ENCODE measurements at regions not wholly inside any gene's neighbourhood (a gene's known extent, or its start where the extent isn't known, plus 50 kb on each side); places are given as distances from the start of the nearest gene placed in this dataset.
A peak's percentile ranks its signal among the peaks of the same experiment; 100 is the strongest.

DNA sequence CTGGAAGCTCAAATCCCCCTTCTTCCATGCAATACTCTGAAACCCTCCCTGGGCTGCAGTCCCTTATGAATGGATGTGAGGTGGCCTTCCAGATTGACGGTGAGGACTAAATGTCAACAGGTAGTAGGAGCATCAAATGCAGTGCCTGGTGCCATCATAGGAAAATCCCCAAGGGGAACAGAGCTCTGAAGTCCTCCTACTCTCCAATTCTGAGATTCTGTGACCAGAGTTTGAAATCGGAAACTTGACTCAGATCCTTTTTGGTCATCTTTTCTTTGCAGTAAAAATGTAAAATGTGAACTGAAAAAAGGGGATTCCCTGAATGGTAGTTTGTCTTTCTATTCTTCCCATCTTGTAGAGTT, 68.8 kb upstream of the TJP1 start:
- Histone ChIP-seq H3K4me1 (ENCODE audit: insufficient read depth, poor library complexity, severe bottlenecking) (no peaks in the 10 kb centered on the region), H3K36me3 (ENCODE audit: low read depth) (no peaks in the 10 kb centered on the region), H3K4me3 (ENCODE audit: severe bottlenecking) (no peak overlapping the region), H3K27me3 (ENCODE audit: insufficient read depth, poor library complexity, severe bottlenecking) (no peaks in the 10 kb centered on the region), H3K27ac (ENCODE audit: poor library complexity, severe bottlenecking) (no peak overlapping the region), H3K9me3 (ENCODE audit: severe bottlenecking) (no peaks in the 10 kb centered on the region)
- ATAC-seq (ENCODE audit: low read depth) (no peak), DNase-seq (ENCODE audit: low spot score) (no peak)
- TF ChIP-seq, protein P1, sequence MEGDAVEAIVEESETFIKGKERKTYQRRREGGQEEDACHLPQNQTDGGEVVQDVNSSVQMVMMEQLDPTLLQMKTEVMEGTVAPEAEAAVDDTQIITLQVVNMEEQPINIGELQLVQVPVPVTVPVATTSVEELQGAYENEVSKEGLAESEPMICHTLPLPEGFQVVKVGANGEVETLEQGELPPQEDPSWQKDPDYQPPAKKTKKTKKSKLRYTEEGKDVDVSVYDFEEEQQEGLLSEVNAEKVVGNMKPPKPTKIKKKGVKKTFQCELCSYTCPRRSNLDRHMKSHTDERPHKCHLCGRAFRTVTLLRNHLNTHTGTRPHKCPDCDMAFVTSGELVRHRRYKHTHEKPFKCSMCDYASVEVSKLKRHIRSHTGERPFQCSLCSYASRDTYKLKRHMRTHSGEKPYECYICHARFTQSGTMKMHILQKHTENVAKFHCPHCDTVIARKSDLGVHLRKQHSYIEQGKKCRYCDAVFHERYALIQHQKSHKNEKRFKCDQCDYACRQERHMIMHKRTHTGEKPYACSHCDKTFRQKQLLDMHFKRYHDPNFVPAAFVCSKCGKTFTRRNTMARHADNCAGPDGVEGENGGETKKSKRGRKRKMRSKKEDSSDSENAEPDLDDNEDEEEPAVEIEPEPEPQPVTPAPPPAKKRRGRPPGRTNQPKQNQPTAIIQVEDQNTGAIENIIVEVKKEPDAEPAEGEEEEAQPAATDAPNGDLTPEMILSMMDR (IDR thresholded peaks at IDR 0.05; ENCODE audit: poor library complexity, severe bottlenecking), result no peak

- Histone ChIP-seq H3K4me3 (ENCODE audit: severe bottlenecking) (no peak overlapping the region), H3K27ac (ENCODE audit: poor library complexity, severe bottlenecking) (no peak overlapping the region), H3K36me3 (ENCODE audit: low read depth) (no peaks in the 10 kb centered on the region), H3K4me1 (ENCODE audit: insufficient read depth, poor library complexity, severe bottlenecking) (no peaks in the 10 kb centered on the region), H3K9me3 (ENCODE audit: severe bottlenecking) (no peaks in the 10 kb centered on the region), H3K27me3 (ENCODE audit: insufficient read depth, poor library complexity, severe bottlenecking) (no peaks in the 10 kb centered on the region)
- ATAC-seq (ENCODE audit: low read depth), result no peak
- TF ChIP-seq, protein P1 (IDR thresholded peaks at IDR 0.05; ENCODE audit: poor library complexity, severe bottlenecking), result no peak
- no peak for DNase-seq (ENCODE audit: low spot score)
Observed at GRCh38 chr15:29890336-29891095, 68.2 kb upstream of the TJP1 start.

- no peak for DNase-seq (ENCODE audit: low spot score)
- H3K36me3 ChIP-seq (ENCODE audit: low read depth), result no peaks in the 10 kb centered on the region
- no peak overlapping the region for H3K27ac ChIP-seq (ENCODE audit: poor library complexity, severe bottlenecking)
- TF ChIP-seq, protein P1 (IDR thresholded peaks at IDR 0.05; ENCODE audit: poor library complexity, severe bottlenecking), result no peak
- no peaks in the 10 kb centered on the region for H3K4me1 ChIP-seq (ENCODE audit: insufficient read depth, poor library complexity, severe bottlenecking)
- ATAC-seq (ENCODE audit: low read depth), result peak; percentile 25; the same call in 1 of the 3 replicates
- H3K4me3 ChIP-seq (ENCODE audit: severe bottlenecking), result no peak overlapping the region
- no peaks in the 10 kb centered on the region for H3K9me3 ChIP-seq (ENCODE audit: severe bottlenecking)
- H3K27me3 ChIP-seq (ENCODE audit: insufficient read depth, poor library complexity, severe bottlenecking), result no peaks in the 10 kb centered on the region
Observed at GRCh38 chr15:29889542-29890329, 67.5 kb upstream of the TJP1 start.

GRCh38 chr15:29888646-29889045, 66.4 kb upstream of the TJP1 start:
- Histone ChIP-seq H3K4me3 (ENCODE audit: severe bottlenecking) (no peak overlapping the region), H3K36me3 (ENCODE audit: low read depth) (no peaks in the 10 kb centered on the region), H3K27ac (ENCODE audit: poor library complexity, severe bottlenecking) (no peak overlapping the region), H3K27me3 (ENCODE audit: insufficient read depth, poor library complexity, severe bottlenecking) (no peaks in the 10 kb centered on the region), H3K4me1 (ENCODE audit: insufficient read depth, poor library complexity, severe bottlenecking) (no peaks in the 10 kb centered on the region), H3K9me3 (ENCODE audit: severe bottlenecking) (no peaks in the 10 kb centered on the region)
- DNase-seq (ENCODE audit: low spot score) (no peak), ATAC-seq (ENCODE audit: low read depth) (peak; percentile 17; the same call in 2 of the 3 replicates)
- TF ChIP-seq, protein P1 (IDR thresholded peaks at IDR 0.05; ENCODE audit: poor library complexity, severe bottlenecking), result no peak

All from RWPE2 (cell line).